NCI-H2227 (cell line): ENCODE measurements at regions not wholly inside any gene's neighbourhood (a gene's known extent, or its start where the extent isn't known, plus 50 kb on each side); places are given as distances from the start of the nearest gene placed in this dataset.
"Not testable (repeated sequence)": the region's sequence is repeated elsewhere in the genome, so short reads cannot be mapped to it uniquely, and the experiment has no call there.

Experiments used
- DNase-seq: peaks from one replicate; lab custom pipeline; 2025; ENCODE audit not compliant: unreplicated experiment; lab: John Stamatoyannopoulos, UW

- no peak for DNase-seq
Observed at GRCh38 chr11:22037505-22037904, 155.4 kb upstream of the ANO5 start.

- DNase-seq: no peak
Observed at GRCh38 chr11:22041039-22041438, 151.8 kb upstream of the ANO5 start.

GRCh38 chr11:22042081-22042480, 150.8 kb upstream of the ANO5 start:
- DNase-seq: no peak

DNA sequence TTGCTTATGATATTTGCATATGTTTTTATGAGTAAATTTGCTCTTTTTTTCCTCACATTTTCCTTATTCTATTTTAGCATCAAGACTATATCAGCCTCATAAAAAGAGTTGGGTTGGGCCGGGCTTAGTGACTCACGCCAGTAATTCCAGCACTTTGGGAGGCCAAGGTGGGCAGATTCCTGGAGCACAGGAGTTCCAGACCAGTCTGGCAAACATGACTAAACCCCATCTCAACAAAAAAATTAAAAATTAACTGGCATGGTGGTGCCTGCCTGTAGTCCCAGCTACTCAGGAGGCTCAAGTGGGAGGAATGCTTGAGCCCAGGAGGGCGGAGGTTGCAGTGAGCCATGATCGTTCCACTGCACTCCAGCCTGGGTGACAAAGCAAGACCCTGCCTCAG, 148.8 kb upstream of the ANO5 start:
- no peak for DNase-seq

GRCh38 chr11:22049276-22049675, 143.6 kb upstream of the ANO5 start:
- DNase-seq: no peak

DNA sequence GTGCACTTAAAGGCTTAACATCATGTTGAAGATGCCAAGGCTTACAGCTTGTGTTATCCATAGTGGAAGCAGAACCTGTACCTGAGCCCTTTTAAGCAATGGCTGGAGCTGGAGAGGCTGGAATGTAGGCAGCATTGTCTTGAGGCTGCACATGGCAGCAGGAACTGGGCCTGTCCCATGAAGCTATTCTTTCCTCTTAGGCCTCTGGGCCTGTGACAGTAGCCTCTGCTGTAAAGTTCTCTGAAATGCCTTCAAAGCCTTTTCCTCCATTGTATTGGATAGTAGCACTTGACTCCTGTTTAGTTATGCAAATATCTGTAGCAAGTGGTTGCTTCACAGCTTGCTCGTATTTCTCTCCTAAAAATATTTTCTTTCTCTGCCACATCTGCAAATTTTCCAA, 127.4 kb upstream of the ANO5 start:
- no peak for DNase-seq

- DNase-seq: no peak
Observed at GRCh38 chr11:22069844-22070243, 123.0 kb upstream of the ANO5 start.

GRCh38 chr11:22076271-22076930, 116.5 kb upstream of the ANO5 start:
- DNase-seq: no peak

GRCh38 chr11:22078063-22078462, 114.8 kb upstream of the ANO5 start:
- no peak for DNase-seq

GRCh38 chr11:22079133-22079872, 113.6 kb upstream of the ANO5 start:
- no peak for DNase-seq

DNA sequence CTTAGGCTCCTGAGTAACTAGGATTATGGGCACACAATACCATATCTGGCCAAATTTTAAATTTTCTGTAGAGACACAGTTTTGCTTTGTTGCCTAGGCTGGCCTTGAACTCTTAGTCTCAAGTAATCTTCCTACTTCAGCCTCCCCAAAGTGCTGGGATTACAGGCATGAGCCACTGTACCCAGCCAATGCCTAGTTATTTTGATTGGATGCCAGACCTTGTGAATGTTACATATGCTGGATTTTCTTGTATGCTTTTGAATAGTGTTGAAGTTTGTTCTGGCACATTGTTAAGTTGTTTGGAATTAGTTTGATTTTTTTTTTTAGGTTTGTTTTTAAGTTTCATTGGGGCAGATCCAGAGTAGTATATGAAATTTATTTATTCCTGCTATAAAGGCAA, 110.7 kb upstream of the ANO5 start:
- DNase-seq: no peak

- no peak for DNase-seq
Observed at GRCh38 chr11:22082788-22083187, 110.1 kb upstream of the ANO5 start.

DNA sequence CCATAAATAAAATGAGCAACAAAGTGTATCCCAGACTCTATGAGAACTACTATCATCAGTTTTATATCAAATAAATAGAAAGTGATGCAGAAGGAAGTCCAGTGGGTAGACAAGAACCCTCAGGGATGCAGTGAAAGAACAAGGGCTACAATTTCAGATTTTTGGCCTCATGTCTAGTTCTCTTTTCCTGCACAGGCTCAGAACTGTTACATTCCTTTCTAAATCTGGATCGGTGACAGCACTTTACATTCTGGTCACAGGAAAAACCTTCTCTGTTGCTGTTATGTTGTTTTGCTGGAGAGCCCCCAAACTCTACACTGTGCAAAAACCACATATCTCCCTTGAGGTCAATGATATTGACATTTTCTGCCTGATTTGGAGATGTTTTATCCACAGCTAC, 108.8 kb upstream of the ANO5 start:
- DNase-seq: no peak

DNA sequence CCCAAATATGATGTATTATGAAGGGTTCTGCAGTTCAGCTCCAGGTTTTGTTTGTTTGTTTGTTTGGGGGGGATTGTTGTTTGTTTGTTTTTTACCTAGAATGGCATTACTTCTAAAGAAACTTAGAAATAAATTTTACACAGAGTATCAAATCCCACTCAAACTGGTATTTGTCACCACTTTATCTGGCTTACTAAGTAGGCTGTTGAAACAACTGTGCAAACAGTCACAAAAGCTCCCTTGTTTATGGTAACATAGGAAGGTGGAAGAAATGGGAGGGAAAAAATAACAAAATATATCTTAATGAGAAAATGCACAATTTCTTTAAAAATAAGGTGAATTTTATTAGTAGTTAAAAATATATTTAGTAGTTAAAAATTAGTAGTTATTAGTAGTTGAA, 108.3 kb upstream of the ANO5 start:
- DNase-seq: no peak

GRCh38 chr11:22089609-22090008, 103.3 kb upstream of the ANO5 start:
- no peak for DNase-seq

DNA sequence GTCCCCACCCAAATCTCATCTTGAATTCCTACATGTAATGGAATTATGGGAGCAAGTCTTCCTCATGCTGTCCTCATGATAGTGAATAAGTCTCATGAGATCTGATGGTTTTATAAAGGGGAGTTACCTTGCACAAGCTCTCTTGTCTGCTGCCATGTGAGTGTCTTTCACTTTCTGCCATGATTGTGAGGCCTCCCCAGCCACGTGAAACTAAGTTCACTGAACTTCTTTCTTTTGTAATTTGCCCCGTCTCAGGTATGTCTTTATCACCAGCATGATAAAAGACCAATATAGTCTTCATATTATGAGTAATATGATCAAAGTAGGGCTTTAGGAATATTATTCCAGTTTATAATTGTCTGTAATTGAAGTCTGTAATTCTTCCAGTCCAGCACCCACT, 86.3 kb upstream of the ANO5 start:
- no peak for DNase-seq

DNA sequence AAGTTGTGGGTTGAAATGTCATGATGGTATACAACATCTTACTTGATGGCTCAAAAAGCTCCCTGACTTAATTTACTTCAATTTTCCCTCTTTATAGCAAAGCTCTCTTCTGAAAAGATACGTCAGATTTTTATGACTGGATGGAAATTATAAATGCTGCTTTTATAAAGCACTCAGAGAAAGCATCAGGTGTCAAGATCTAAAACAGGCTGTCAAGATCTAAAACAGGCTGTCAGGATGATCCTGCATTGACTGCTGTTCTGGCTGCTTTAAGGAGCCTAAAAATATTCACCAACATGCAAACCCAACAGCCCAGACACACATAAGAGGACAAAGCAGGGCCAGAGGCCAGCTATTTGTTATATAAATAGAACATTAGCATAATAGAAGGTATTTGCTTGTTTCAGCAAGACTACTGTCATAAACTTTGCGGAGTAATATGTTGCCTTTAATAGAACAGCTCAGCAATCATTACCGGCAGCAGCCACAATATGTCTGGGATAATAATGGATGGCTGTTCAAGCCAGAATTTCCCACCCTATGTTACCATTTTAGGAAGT, 77.3 kb upstream of the ANO5 start:
- no peak for DNase-seq

DNA sequence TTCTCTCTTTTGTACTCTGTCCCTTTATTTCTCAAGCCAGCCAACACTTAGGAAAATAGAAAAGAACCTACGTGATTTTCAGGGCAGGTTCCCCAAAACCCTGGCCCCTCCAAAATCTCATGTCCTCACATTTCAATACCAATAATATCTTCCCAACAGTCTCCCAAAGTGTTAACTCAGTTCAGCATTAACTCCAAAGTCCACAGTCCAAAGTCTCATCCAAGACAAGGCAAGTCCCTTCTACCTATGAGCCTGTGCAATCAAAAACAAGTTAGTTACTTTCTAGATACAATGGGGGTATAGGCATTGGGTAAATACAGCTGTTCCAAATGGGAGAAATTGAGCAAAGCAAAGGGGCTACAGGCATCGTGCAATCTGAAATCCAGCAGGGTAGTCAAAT, 64.9 kb upstream of the ANO5 start:
- DNase-seq: not testable (repeated sequence)

DNA sequence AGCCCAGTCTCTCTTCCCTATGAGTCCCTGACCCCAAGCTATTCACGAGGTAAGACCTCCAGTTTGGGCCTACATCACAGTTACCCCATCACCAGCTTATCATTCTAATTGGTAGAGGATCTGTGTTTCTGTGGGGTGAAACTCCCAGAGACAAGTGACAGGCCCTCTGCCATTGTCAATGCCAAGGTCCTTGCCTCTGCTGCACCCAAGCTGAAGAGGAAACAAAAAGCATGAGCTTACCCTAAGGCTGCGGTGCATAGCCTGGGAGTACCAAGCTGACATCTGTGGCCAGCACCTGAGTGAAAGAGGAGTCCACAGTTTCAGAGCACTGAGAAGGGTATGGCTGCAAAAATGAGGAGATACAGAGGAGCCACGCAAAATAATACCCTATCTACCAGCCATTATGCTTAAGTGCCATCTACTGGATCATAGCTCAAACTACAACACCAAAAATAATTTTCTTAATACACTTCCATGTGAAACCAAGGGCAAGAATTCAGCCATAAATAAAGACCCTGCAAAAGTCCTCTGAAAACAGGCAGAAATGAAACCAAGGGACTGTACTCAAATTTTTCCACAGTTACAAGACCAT, 62.3 kb upstream of the ANO5 start:
- peak; percentile 22 for DNase-seq

- no peak for DNase-seq
Observed at GRCh38 chr11:22133776-22134175, 59.1 kb upstream of the ANO5 start.

DNA sequence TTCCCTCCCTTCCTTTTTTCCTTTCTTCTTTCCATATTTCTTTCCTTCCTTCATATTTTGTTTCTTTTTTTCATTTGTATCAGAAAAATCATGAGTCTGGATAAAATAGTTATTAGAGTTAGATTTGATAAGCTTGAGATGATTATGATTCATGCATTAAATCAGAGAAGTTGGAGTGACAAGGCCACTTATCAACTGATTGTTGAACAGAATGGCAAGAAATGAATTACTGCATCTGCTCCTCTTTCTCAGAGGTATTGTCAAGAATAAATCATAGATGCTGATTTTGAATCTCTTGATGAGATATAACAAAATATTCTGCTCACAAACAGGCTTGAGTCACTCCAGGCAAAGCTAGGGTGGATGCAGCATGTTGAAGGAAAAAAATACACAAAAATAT, 54.6 kb upstream of the ANO5 start:
- no peak for DNase-seq
